ENCODE measurements at regions not wholly inside any gene's neighbourhood (a gene's known extent, or its start where the extent isn't known, plus 50 kb on each side); places are given as distances from the start of the nearest gene placed in this dataset.
"Not testable (repeated sequence)": the region's sequence is repeated elsewhere in the genome, so short reads cannot be mapped to it uniquely, and the experiment has no call there.

GRCh38 chr10:84876116-84876999 is 548.0 kb downstream of the CCSER2 start:
- no peak overlapping the region for H3K4me3 ChIP-seq (replicated peaks; ENCODE audit: low read depth, low read length)
- DNase-seq (ENCODE audit: extremely low read depth, low read depth), result no peak

DNA sequence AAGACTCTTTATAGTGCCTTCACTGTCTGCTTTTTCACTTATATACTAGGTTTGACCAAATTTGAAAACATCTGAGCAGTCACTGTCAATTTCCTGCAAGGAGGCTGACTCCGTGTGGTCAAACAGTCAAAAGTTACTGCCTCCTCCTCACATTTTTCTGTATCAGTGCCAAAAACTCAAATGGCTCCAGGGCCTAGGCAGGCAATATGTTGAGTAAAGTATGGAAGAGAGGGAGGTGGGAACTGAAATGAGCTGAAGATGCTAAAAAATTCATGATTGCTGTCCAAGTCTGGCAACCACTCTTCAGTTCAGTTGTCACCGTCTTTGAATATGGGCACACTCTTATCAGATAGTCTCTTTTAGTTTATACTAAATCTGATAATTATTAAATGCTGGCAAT is 551.6 kb downstream of the CCSER2 start:
- no peak overlapping the region for H3K4me3 ChIP-seq (replicated peaks; ENCODE audit: low read depth, low read length)
- DNase-seq (ENCODE audit: extremely low read depth, low read depth), result no peak
- no peak for TF ChIP-seq CTCF (IDR thresholded peaks at IDR 0.05; ENCODE audit: low read depth, low read length, missing control alignments)

More at GRCh38 chr10:84876116-84876999, 548.0 kb downstream of the CCSER2 start:
- no peak for TF ChIP-seq CTCF (IDR thresholded peaks at IDR 0.05; ENCODE audit: low read depth, low read length, missing control alignments)

DNA sequence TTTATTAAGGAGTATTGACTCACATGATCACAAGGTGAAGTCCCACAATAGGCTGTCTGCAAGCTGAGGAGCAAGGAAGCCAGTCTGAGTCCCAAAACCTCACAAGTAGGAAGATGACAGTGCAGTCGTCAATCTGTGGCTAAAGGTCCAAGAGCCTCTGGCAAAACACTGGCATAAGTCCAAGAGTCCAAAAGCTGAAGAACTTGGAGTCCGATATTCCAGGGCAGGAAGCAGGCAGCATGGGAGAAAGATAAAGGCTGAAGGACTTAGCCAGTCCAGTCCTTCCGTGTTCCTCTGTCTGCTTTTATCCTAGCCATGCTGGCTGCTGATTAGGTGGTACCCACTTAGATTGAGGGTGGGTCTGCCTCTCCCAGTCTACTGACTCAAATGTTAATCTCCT is 553.3 kb downstream of the CCSER2 start:
- H3K4me3 ChIP-seq (replicated peaks; ENCODE audit: low read depth, low read length); DNase-seq (ENCODE audit: extremely low read depth, low read depth): not testable (repeated sequence)

DNA sequence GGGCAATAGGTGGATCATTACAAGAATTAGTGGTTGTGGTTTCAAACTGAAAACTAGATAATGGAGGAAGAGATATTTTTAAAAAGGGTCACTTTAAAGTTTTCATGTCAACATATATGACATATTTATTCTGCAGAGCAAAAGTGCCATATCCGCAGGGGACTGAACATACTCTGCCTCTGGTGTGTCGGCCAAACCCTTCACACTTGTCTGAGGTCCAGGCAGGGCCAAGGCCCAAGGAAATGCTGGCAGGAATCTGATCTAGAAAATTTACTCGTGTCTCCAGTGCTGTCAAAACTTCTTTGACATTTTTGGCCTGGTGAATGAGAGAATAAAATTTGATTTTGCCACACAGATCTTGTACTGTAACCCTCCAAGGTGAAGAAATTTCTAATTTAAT is 562.3 kb downstream of the CCSER2 start:
- no peak for TF ChIP-seq CTCF (IDR thresholded peaks at IDR 0.05; ENCODE audit: low read depth, low read length, missing control alignments)

GRCh38 chr10:84891631-84892030 is 563.2 kb downstream of the CCSER2 start:
- no peak for DNase-seq (ENCODE audit: extremely low read depth, low read depth)
- TF ChIP-seq CTCF (IDR thresholded peaks at IDR 0.05; ENCODE audit: low read depth, low read length, missing control alignments), result no peak
- H3K4me3 ChIP-seq (replicated peaks; ENCODE audit: low read depth, low read length), result no peak overlapping the region

More for the DNA sequence above, 562.3 kb downstream of the CCSER2 start:
- no peak for DNase-seq (ENCODE audit: extremely low read depth, low read depth)
- no peak overlapping the region for H3K4me3 ChIP-seq (replicated peaks; ENCODE audit: low read depth, low read length)

- DNase-seq (ENCODE audit: extremely low read depth, low read depth), result no peak
- no peak for TF ChIP-seq CTCF (IDR thresholded peaks at IDR 0.05; ENCODE audit: low read depth, low read length, missing control alignments)
- H3K4me3 ChIP-seq (replicated peaks; ENCODE audit: low read depth, low read length), result no peak overlapping the region
Observed at GRCh38 chr10:84895541-84895940, 567.2 kb downstream of the CCSER2 start.

GRCh38 chr10:84896909-84897308 is 568.5 kb downstream of the CCSER2 start:
- no peak overlapping the region for H3K4me3 ChIP-seq (replicated peaks; ENCODE audit: low read depth, low read length)
- DNase-seq (ENCODE audit: extremely low read depth, low read depth), result no peak
- TF ChIP-seq CTCF (IDR thresholded peaks at IDR 0.05; ENCODE audit: low read depth, low read length, missing control alignments), result no peak

Data from HFF-Myc (cell line).